ENCODE measurements at regions not wholly inside any gene's neighbourhood (a gene's known extent, or its start where the extent isn't known, plus 50 kb on each side); places are given as distances from the start of the nearest gene placed in this dataset.

- 70 to 83% methylated on average over 2 of the region's 2 CpGs for WGBS, 2 donors
- H3K9ac ChIP-seq (ENCODE audit: insufficient read depth in 1 of 2, low read length in 2 of 2): no peak overlapping the region
- no peaks in the 10 kb centered on the region for H3K4me1 ChIP-seq (ENCODE audit: control insufficient read depth in 5 of 5, insufficient read depth in 5 of 5, low read length in 5 of 5)
- no peak overlapping the region for H3K27ac ChIP-seq (ENCODE audit: low read depth in 1 of 2, low read length in 1 of 2)
- ATAC-seq (ENCODE audit: insufficient read depth, low FRiP score) (no peak), DNase-seq (no peak)
- peaks cover 0 to 15% (median 2%) of the 10 kb centered on the region in 4 donors for H3K9me3 ChIP-seq (ENCODE audit: control insufficient read depth in 4 of 4, insufficient read depth in 3 of 4, low read length in 3 of 4)
- H3K4me3 ChIP-seq: no peak overlapping the region
- no peaks in the 10 kb centered on the region for H3K27me3 ChIP-seq (ENCODE audit: control insufficient read depth in 3 of 3, insufficient read depth in 3 of 3, low read length in 2 of 3)
- no peaks in the 10 kb centered on the region for H3K36me3 ChIP-seq (ENCODE audit: control insufficient read depth in 4 of 4, insufficient read depth in 4 of 4, low read length in 4 of 4)
- no peak for TF ChIP-seq CTCF (IDR thresholded peaks at IDR 0.05; ENCODE audit: control extremely low read depth, extremely low read depth)
Observed at GRCh38 chr4:67273666-67274065, 271.6 kb downstream of the CENPC start.

- H3K27me3 ChIP-seq (ENCODE audit: control insufficient read depth in 3 of 3, insufficient read depth in 3 of 3, low read length in 2 of 3): no peaks in the 10 kb centered on the region
- no peaks in the 10 kb centered on the region for H3K9me3 ChIP-seq (ENCODE audit: control insufficient read depth in 4 of 4, insufficient read depth in 3 of 4, low read length in 3 of 4)
- TF ChIP-seq CTCF (IDR thresholded peaks at IDR 0.05; ENCODE audit: control extremely low read depth, extremely low read depth): no peak
- no peaks in the 10 kb centered on the region for H3K36me3 ChIP-seq (ENCODE audit: control insufficient read depth in 4 of 4, insufficient read depth in 4 of 4, low read length in 4 of 4)
- ATAC-seq (ENCODE audit: insufficient read depth, low FRiP score): no peak
- no peak overlapping the region for H3K4me3 ChIP-seq
- WGBS, 2 donors: 52 to 71% methylated on average over 1 of the region's 1 CpG
- DNase-seq: no peak
- H3K4me1 ChIP-seq (ENCODE audit: control insufficient read depth in 5 of 5, insufficient read depth in 5 of 5, low read length in 5 of 5): no peaks in the 10 kb centered on the region
- no peak overlapping the region for H3K27ac ChIP-seq (ENCODE audit: low read depth in 1 of 2, low read length in 1 of 2)
- H3K9ac ChIP-seq (ENCODE audit: insufficient read depth in 1 of 2, low read length in 2 of 2): no peak overlapping the region
Observed at GRCh38 chr4:67261971-67262370, 283.3 kb downstream of the CENPC start.

- Histone ChIP-seq H3K36me3 (ENCODE audit: control insufficient read depth in 4 of 4, insufficient read depth in 4 of 4, low read length in 4 of 4) (no peaks in the 10 kb centered on the region), H3K9ac (ENCODE audit: insufficient read depth in 1 of 2, low read length in 2 of 2) (no peak overlapping the region), H3K4me3 (no peak overlapping the region), H3K9me3 (ENCODE audit: control insufficient read depth in 4 of 4, insufficient read depth in 3 of 4, low read length in 3 of 4) (no peaks in the 10 kb centered on the region), H3K27me3 (ENCODE audit: control insufficient read depth in 3 of 3, insufficient read depth in 3 of 3, low read length in 2 of 3) (no peaks in the 10 kb centered on the region), H3K27ac (ENCODE audit: low read depth in 1 of 2, low read length in 1 of 2) (no peak overlapping the region), H3K4me1 (ENCODE audit: control insufficient read depth in 5 of 5, insufficient read depth in 5 of 5, low read length in 5 of 5) (no peaks in the 10 kb centered on the region)
- ATAC-seq (ENCODE audit: insufficient read depth, low FRiP score) (no peak), DNase-seq (no peak)
- no peak for TF ChIP-seq CTCF (IDR thresholded peaks at IDR 0.05; ENCODE audit: control extremely low read depth, extremely low read depth)
- 65 to 73% methylated on average over 3 of the region's 3 CpGs for WGBS, 2 donors
Observed at GRCh38 chr4:67256388-67257043, 288.8 kb downstream of the CENPC start.

Data from lung (tissue), 11 donors.